ENCODE measurements at regions not wholly inside any gene's neighbourhood (a gene's known extent, or its start where the extent isn't known, plus 50 kb on each side); places are given as distances from the start of the nearest gene placed in this dataset.
"Not testable (repeated sequence)": the region's sequence is repeated elsewhere in the genome, so short reads cannot be mapped to it uniquely, and the experiment has no call there.

- not testable (repeated sequence) for H3K23me2 ChIP-seq (ENCODE audit: insufficient read length, low read depth, low read length, poor library complexity, severe bottlenecking); H3K27ac ChIP-seq (ENCODE audit: insufficient read length, low read depth, low read length); H3K4me2 ChIP-seq (ENCODE audit: insufficient read depth, insufficient read length, low read length); H3K4me1 Mint-ChIP-seq; H4K5ac ChIP-seq (ENCODE audit: insufficient read length, low read depth, low read length); H3K18ac ChIP-seq (ENCODE audit: insufficient read length, low read depth, low read length); H3K14ac ChIP-seq (ENCODE audit: insufficient read depth, low read length); H3K27me3 Mint-ChIP-seq (ENCODE audit: low read depth); H3K79me1 ChIP-seq (ENCODE audit: insufficient read depth, low read depth, low read length, poor library complexity, severe bottlenecking); H3K56ac ChIP-seq (ENCODE audit: insufficient read length, low read depth, low read length); H2BK15ac ChIP-seq (ENCODE audit: low read depth, low read length); H3K4ac ChIP-seq (ENCODE audit: low read depth, low read length); H4K91ac ChIP-seq (ENCODE audit: insufficient read length, low read depth, low read length); H2AK5ac ChIP-seq (ENCODE audit: insufficient read length, low read length); H3K27ac Mint-ChIP-seq; H2BK120ac ChIP-seq (ENCODE audit: low read depth, low read length, poor library complexity, severe bottlenecking); H2BK12ac ChIP-seq (ENCODE audit: insufficient read length, low read depth, low read length); H3K79me2 ChIP-seq (ENCODE audit: insufficient read depth, low read length); H4K20me1 ChIP-seq (ENCODE audit: control insufficient read depth, insufficient read depth, insufficient read length); H3K9ac ChIP-seq (ENCODE audit: extremely low read depth, insufficient read length, low read length); H4K8ac ChIP-seq (replicated peaks; ENCODE audit: insufficient read length, low read depth, low read length); H2BK5ac ChIP-seq (ENCODE audit: insufficient read length, low read length); H3K23ac ChIP-seq (ENCODE audit: insufficient read length, low read depth, low read length); H3T11ph ChIP-seq (ENCODE audit: low read length); H3K4me1 ChIP-seq (ENCODE audit: insufficient read depth, low read length); H2BK20ac ChIP-seq (ENCODE audit: low read depth, low read length, poor library complexity, severe bottlenecking); DNase-seq; H2AFZ ChIP-seq (ENCODE audit: low read length); H3K27me3 ChIP-seq (ENCODE audit: insufficient read depth, low read length)
- peaks cover 74 to 92% of the 10 kb centered on the region in 2 experiments for H3K9me3 Mint-ChIP-seq
- peaks cover 95% of the 10 kb centered on the region for H3K9me3 ChIP-seq (ENCODE audit: control insufficient read depth, low read depth, low read length)
- H3K4me3 Mint-ChIP-seq: peak overlapping the region in 1 of 2 experiments; percentile 3; a peak in 2 of 5 replicates
- H3K36me3 Mint-ChIP-seq (ENCODE audit: insufficient read depth in 1 of 3, low read depth in 3 of 3): peaks cover 9 to 40% (median 21%) of the 10 kb centered on the region in 3 experiments; a peak in 6 of 7 replicates
- no CpG with 5 or more reads among the region's 3 CpGs for WGBS (ENCODE audit: extremely low coverage, insufficient read length, low lambda C conversion rate)
Observed at GRCh38 chrY:11014229-11014628, 1486.5 kb downstream of the TSPY10 start.

All from H9 (cell line).